ENCODE measurements at regions not wholly inside any gene's neighbourhood (a gene's known extent, or its start where the extent isn't known, plus 50 kb on each side); places are given as distances from the start of the nearest gene placed in this dataset.
"Not testable (repeated sequence)": the region's sequence is repeated elsewhere in the genome, so short reads cannot be mapped to it uniquely, and the experiment has no call there.

DNA sequence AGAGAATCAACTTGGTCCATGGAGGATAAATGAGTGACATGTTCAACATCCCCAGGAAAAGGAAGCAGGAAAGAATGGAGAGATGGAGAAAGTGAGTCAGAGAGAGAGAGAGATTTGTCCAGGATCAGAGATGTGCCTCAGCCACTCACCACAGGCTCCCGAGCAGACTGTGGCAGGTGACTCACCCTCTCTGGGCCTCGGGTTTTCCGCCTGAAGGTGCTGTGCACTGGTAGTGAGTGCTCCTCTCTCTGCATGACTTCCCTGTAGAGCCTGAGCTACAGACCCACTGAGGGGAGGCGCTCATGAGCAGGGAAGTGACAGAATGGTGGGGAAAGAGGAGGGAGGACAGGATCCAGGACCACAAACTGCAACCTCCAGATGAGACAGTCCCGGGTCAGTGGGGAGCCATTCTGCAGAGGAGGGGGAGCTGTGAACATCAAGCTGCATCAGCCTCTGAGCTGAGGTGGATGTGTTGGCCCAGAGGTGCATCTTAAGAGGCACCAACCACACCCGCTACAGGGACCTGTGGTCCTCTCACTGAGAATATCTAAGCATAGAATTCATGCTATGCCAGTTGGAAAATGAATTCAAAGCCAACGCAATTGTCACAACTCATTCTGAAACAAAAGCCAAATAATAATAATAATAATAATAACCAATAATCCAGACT lies 433.4 kb downstream of the BRD1 start:
- no peak overlapping the region for H3K4me3 ChIP-seq (ENCODE audit: low read depth in 1 of 2, low read length in 2 of 2)

DNA sequence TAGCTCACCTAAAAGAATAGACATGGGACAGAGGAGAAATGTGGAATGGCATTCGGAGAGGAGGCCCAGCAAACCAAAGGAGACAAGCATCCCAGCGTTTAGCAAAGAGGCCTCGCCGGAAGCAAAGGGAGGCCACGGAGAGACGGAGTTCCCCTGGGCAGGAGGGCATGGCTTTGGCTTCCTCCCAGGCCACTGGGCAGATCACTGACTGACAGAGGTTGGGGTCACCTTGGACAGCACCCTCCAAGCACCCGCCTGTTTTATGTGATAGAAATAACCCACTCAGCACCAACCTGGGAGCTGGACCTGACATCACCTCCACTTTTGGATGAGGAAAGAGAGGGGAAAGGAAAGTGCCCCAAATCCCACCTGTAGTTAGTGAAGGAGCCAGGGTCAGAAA lies 434.1 kb downstream of the BRD1 start:
- Histone ChIP-seq H3K4me1 (ENCODE audit: control insufficient read depth in 1 of 2, insufficient read depth in 2 of 2, low read length in 2 of 2) (no peaks in the 10 kb centered on the region), H3K36me3 (ENCODE audit: control insufficient read depth in 1 of 2, insufficient read depth in 2 of 2, low read length in 2 of 2) (no peaks in the 10 kb centered on the region), H3K4me3 (ENCODE audit: low read depth in 1 of 2, low read length in 2 of 2) (no peak overlapping the region), H3K27ac (ENCODE audit: low read length) (no peak overlapping the region), H3K27me3 (ENCODE audit: low read depth, low read length) (no peaks in the 10 kb centered on the region), H3K9me3 (ENCODE audit: control insufficient read depth in 1 of 2, low read length in 2 of 2) (peaks cover 0 to 5% of the 10 kb centered on the region in 2 donors)

More for the DNA sequence above, 433.4 kb downstream of the BRD1 start:
- no peaks in the 10 kb centered on the region for H3K27me3 ChIP-seq (ENCODE audit: low read depth, low read length)
- H3K4me1 ChIP-seq (ENCODE audit: control insufficient read depth in 1 of 2, insufficient read depth in 2 of 2, low read length in 2 of 2): no peaks in the 10 kb centered on the region
- H3K36me3 ChIP-seq (ENCODE audit: control insufficient read depth in 1 of 2, insufficient read depth in 2 of 2, low read length in 2 of 2): no peaks in the 10 kb centered on the region
- peaks cover 0 to 5% of the 10 kb centered on the region in 2 donors for H3K9me3 ChIP-seq (ENCODE audit: control insufficient read depth in 1 of 2, low read length in 2 of 2)
- H3K27ac ChIP-seq (ENCODE audit: low read length): no peak overlapping the region

DNA sequence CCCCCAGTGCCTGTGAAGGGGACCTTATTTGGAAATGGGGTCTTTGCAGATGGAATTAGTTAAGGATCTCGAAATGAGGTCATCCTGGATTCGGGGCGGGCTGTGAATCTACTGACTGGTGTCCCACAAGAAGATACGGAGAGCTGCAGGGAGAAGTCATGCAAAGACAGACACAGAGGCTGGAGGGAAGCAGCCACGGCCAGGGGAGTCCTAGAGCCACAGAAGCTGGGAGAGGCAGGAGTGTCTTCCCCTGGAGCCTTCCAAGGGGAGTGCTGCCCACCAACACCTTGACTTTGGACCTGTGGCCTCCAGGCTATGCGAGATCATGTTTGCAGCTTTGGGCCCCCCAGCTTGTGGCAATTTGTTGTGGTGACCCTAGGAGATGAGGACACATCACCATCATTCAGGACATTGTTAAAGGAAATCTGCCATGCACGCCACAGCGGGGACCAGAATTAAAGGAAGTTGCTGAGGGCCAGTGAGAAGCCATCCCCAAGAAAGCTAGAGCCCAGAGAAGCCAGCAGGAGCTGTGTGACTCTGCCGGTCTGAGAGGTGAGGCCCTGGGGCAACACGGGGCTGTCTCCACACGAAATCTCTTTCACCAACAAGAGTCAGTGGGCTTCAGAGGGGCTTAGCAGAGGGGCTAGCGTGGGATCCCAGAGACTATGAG lies 434.7 kb downstream of the BRD1 start:
- no peaks in the 10 kb centered on the region for H3K36me3 ChIP-seq (ENCODE audit: control insufficient read depth in 1 of 2, insufficient read depth in 2 of 2, low read length in 2 of 2)
- H3K27me3 ChIP-seq (ENCODE audit: low read depth, low read length): no peaks in the 10 kb centered on the region
- no peak overlapping the region for H3K27ac ChIP-seq (ENCODE audit: low read length)
- peaks cover 0 to 5% of the 10 kb centered on the region in 2 donors for H3K9me3 ChIP-seq (ENCODE audit: control insufficient read depth in 1 of 2, low read length in 2 of 2)
- no peak overlapping the region for H3K4me3 ChIP-seq (ENCODE audit: low read depth in 1 of 2, low read length in 2 of 2)
- H3K4me1 ChIP-seq (ENCODE audit: control insufficient read depth in 1 of 2, insufficient read depth in 2 of 2, low read length in 2 of 2): no peaks in the 10 kb centered on the region

- peaks cover 0 to 5% of the 10 kb centered on the region in 2 donors for H3K9me3 ChIP-seq (ENCODE audit: control insufficient read depth in 1 of 2, low read length in 2 of 2)
- H3K27ac ChIP-seq (ENCODE audit: low read length): no peak overlapping the region
- H3K36me3 ChIP-seq (ENCODE audit: control insufficient read depth in 1 of 2, insufficient read depth in 2 of 2, low read length in 2 of 2): no peaks in the 10 kb centered on the region
- H3K27me3 ChIP-seq (ENCODE audit: low read depth, low read length): no peaks in the 10 kb centered on the region
- H3K4me1 ChIP-seq (ENCODE audit: control insufficient read depth in 1 of 2, insufficient read depth in 2 of 2, low read length in 2 of 2): no peaks in the 10 kb centered on the region
- H3K4me3 ChIP-seq (ENCODE audit: low read depth in 1 of 2, low read length in 2 of 2): no peak overlapping the region
Measured at GRCh38 chr22:49392247-49392646, 435.4 kb downstream of the BRD1 start.

DNA sequence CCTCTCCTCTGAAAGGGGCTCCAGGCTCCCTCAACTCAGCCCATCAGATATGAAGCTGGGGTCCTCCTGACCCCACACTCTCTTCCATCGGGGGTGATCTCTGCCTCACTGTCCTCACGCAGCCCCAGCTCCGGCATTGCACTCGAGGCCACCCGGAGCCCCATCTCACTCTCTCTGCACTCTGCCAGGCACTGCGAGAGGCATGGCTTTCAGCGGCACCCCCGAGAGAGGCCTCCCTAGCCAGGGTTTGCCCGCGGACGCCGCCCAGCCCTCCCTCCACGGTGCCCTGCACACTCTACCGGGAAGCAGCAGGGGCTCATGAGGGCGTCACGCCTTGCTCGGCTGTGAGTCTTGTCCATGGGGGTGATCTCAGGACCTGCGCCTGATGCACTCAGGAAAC lies 436.2 kb downstream of the BRD1 start:
- Histone ChIP-seq H3K36me3 (ENCODE audit: control insufficient read depth in 1 of 2, insufficient read depth in 2 of 2, low read length in 2 of 2) (no peaks in the 10 kb centered on the region), H3K27me3 (ENCODE audit: low read depth, low read length) (no peaks in the 10 kb centered on the region), H3K27ac (ENCODE audit: low read length) (no peak overlapping the region), H3K9me3 (ENCODE audit: control insufficient read depth in 1 of 2, low read length in 2 of 2) (peaks cover 0 to 5% of the 10 kb centered on the region in 2 donors), H3K4me3 (ENCODE audit: low read depth in 1 of 2, low read length in 2 of 2) (no peak overlapping the region), H3K4me1 (ENCODE audit: control insufficient read depth in 1 of 2, insufficient read depth in 2 of 2, low read length in 2 of 2) (no peaks in the 10 kb centered on the region)

- H3K27ac ChIP-seq (ENCODE audit: low read length): no peak overlapping the region
- H3K4me1 ChIP-seq (ENCODE audit: control insufficient read depth in 1 of 2, insufficient read depth in 2 of 2, low read length in 2 of 2): no peaks in the 10 kb centered on the region
- no peaks in the 10 kb centered on the region for H3K27me3 ChIP-seq (ENCODE audit: low read depth, low read length)
- H3K9me3 ChIP-seq (ENCODE audit: control insufficient read depth in 1 of 2, low read length in 2 of 2): peaks cover 0 to 5% of the 10 kb centered on the region in 2 donors
- no peaks in the 10 kb centered on the region for H3K36me3 ChIP-seq (ENCODE audit: control insufficient read depth in 1 of 2, insufficient read depth in 2 of 2, low read length in 2 of 2)
- no peak overlapping the region for H3K4me3 ChIP-seq (ENCODE audit: low read depth in 1 of 2, low read length in 2 of 2)
Measured at GRCh38 chr22:49390954-49391353, 436.7 kb downstream of the BRD1 start.

DNA sequence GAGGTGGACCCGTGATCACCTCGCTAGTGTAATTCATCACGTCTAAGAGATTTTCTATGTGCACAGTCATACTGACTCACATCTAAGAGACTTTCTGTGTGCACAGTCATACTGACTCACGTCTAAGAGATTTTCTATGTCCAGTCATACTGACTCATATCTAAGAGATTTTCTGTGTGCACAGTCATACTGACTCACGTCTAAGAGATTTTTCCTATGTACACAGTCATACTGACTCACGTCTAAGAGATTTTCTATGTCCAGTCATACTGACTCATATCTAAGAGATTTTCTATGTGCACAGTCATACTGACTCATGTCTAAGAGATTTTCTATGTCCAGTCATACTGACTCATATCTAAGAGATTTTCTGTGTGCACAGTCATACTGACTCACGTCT lies 443.8 kb downstream of the BRD1 start:
- not testable (repeated sequence) for H3K4me3 ChIP-seq (ENCODE audit: low read depth in 1 of 2, low read length in 2 of 2); H3K36me3 ChIP-seq (ENCODE audit: control insufficient read depth in 1 of 2, insufficient read depth in 2 of 2, low read length in 2 of 2); H3K27ac ChIP-seq (ENCODE audit: low read length); H3K9me3 ChIP-seq (ENCODE audit: control insufficient read depth in 1 of 2, low read length in 2 of 2); H3K27me3 ChIP-seq (ENCODE audit: low read depth, low read length); H3K4me1 ChIP-seq (ENCODE audit: control insufficient read depth in 1 of 2, insufficient read depth in 2 of 2, low read length in 2 of 2)

GRCh38 chr22:49382451-49382735 lies 445.3 kb downstream of the BRD1 start:
- no peaks in the 10 kb centered on the region for H3K36me3 ChIP-seq (ENCODE audit: control insufficient read depth in 1 of 2, insufficient read depth in 2 of 2, low read length in 2 of 2)
- H3K9me3 ChIP-seq (ENCODE audit: control insufficient read depth in 1 of 2, low read length in 2 of 2): no peaks in the 10 kb centered on the region
- H3K27me3 ChIP-seq (ENCODE audit: low read depth, low read length): no peaks in the 10 kb centered on the region
- H3K27ac ChIP-seq (ENCODE audit: low read length): no peak overlapping the region
- no peaks in the 10 kb centered on the region for H3K4me1 ChIP-seq (ENCODE audit: control insufficient read depth in 1 of 2, insufficient read depth in 2 of 2, low read length in 2 of 2)
- H3K4me3 ChIP-seq (ENCODE audit: low read depth in 1 of 2, low read length in 2 of 2): no peak overlapping the region

DNA sequence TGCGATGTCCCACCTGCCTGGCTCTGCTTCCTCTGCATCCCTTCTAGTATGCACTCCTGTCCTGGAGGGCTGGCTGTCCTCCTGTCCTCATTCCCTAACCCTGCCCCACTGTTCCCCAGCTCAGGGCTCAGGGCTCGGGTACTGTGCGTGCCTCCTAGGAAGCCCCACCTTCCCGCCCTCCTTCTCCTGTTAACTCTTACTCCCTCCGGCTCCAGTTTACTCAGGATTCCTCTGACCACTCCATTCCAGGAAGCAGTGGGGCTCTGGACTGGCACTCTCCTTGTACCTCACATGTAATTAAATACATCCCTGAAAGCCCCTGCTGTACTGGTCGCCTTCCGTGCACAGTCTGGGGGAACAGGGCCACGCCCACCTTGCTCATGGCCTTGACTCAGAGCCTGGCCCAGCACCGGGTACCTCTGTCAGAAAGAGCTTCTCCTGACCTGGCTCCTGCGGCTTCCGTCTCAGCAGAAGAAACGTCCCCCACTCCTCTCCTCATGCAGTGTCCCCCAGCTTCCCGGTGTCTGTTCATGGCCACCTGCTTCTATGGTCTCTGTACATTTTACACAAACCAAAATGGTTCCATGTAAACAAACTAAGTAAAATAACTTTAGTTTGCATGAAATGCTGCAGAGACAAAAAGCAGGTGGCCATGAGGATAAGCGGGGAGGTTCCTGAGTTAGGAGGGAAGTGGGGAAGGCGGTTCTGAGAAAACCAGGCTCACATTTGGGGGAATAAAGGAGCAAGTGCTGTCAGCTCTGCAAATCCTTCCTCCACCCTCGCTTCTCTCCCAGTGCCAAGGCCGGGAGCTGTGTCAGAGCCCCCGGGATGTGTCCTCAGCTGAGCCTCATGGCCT lies 445.9 kb downstream of the BRD1 start:
- Histone ChIP-seq H3K9me3 (ENCODE audit: control insufficient read depth in 1 of 2, low read length in 2 of 2) (no peaks in the 10 kb centered on the region), H3K27ac (ENCODE audit: low read length) (no peak overlapping the region), H3K27me3 (ENCODE audit: low read depth, low read length) (no peaks in the 10 kb centered on the region), H3K36me3 (ENCODE audit: control insufficient read depth in 1 of 2, insufficient read depth in 2 of 2, low read length in 2 of 2) (no peaks in the 10 kb centered on the region), H3K4me1 (ENCODE audit: control insufficient read depth in 1 of 2, insufficient read depth in 2 of 2, low read length in 2 of 2) (no peaks in the 10 kb centered on the region), H3K4me3 (ENCODE audit: low read depth in 1 of 2, low read length in 2 of 2) (no peak overlapping the region)

- H3K4me3 ChIP-seq (ENCODE audit: low read depth in 1 of 2, low read length in 2 of 2): no peak overlapping the region
- H3K27ac ChIP-seq (ENCODE audit: low read length): no peak overlapping the region
- H3K27me3 ChIP-seq (ENCODE audit: low read depth, low read length): no peaks in the 10 kb centered on the region
- H3K36me3 ChIP-seq (ENCODE audit: control insufficient read depth in 1 of 2, insufficient read depth in 2 of 2, low read length in 2 of 2): no peaks in the 10 kb centered on the region
- no peaks in the 10 kb centered on the region for H3K4me1 ChIP-seq (ENCODE audit: control insufficient read depth in 1 of 2, insufficient read depth in 2 of 2, low read length in 2 of 2)
- H3K9me3 ChIP-seq (ENCODE audit: control insufficient read depth in 1 of 2, low read length in 2 of 2): no peaks in the 10 kb centered on the region
Measured at GRCh38 chr22:49380828-49381114, 446.9 kb downstream of the BRD1 start.

- H3K9me3 ChIP-seq (ENCODE audit: control insufficient read depth in 1 of 2, low read length in 2 of 2): no peaks in the 10 kb centered on the region
- no peak overlapping the region for H3K27ac ChIP-seq (ENCODE audit: low read length)
- H3K4me1 ChIP-seq (ENCODE audit: control insufficient read depth in 1 of 2, insufficient read depth in 2 of 2, low read length in 2 of 2): no peaks in the 10 kb centered on the region
- H3K4me3 ChIP-seq (ENCODE audit: low read depth in 1 of 2, low read length in 2 of 2): no peak overlapping the region
- H3K36me3 ChIP-seq (ENCODE audit: control insufficient read depth in 1 of 2, insufficient read depth in 2 of 2, low read length in 2 of 2): no peaks in the 10 kb centered on the region
- H3K27me3 ChIP-seq (ENCODE audit: low read depth, low read length): no peaks in the 10 kb centered on the region
Measured at GRCh38 chr22:49380095-49380827, 447.4 kb downstream of the BRD1 start.

Data from muscle layer of duodenum (tissue), 2 donors.